Smooth muscle cell (in vitro differentiated cells): ENCODE measurements at regions not wholly inside any gene's neighbourhood (a gene's known extent, or its start where the extent isn't known, plus 50 kb on each side); places are given as distances from the start of the nearest gene placed in this dataset.

ENCODE experiments used
- DNase-seq: peaks from one replicate; lab custom pipeline; 2025; ENCODE audit not compliant: unreplicated experiment; lab: John Stamatoyannopoulos, UW
- H2AFZ ChIP-seq: fragments of 200-600 bp; sonication (generic); 2 replicates; pipeline ENCODE4 v1.6.0; 2016; ENCODE audit warnings: antibody characterized with exemption, low read depth, mild to moderate bottlenecking
- H3F3A ChIP-seq: fragments of 200-600 bp; sonication (generic); 2 replicates; pipeline ENCODE4 v1.6.0; 2017; ENCODE audit warnings: antibody characterized with exemption, low read depth
- H3K27ac ChIP-seq: fragments of 200-600 bp; sonication (generic); 2 replicates; pipeline ENCODE4 v1.5.1; 2016; ENCODE audit warnings: low read depth, mild to moderate bottlenecking
- H3K27me3 ChIP-seq: fragments of 200-600 bp; sonication (generic); 2 replicates; pipeline ENCODE4 v1.6.1; 2016; ENCODE audit warnings: low read depth, mild to moderate bottlenecking
- H3K36me3 ChIP-seq: fragments of 200-600 bp; sonication (generic); 2 replicates; pipeline ENCODE4 v1.5.1; 2016; ENCODE audit warnings: low read depth
- H3K4me1 ChIP-seq: fragments of 200-600 bp; sonication (generic); 2 replicates; pipeline ENCODE4 v1.5.1; 2016; ENCODE audit warnings: low read depth
- H3K4me2 ChIP-seq: fragments of 200-600 bp; sonication (generic); 2 replicates; pipeline ENCODE4 v1.6.0; 2016; ENCODE audit warnings: mild to moderate bottlenecking
- H3K4me3 ChIP-seq: fragments of 200-600 bp; sonication (generic); 2 replicates; pipeline ENCODE4 v1.5.1; 2016; ENCODE audit warnings: mild to moderate bottlenecking
- H3K79me2 ChIP-seq: fragments of 200-600 bp; sonication (generic); 2 replicates; pipeline ENCODE4 v1.6.0; 2016; ENCODE audit warnings: low read depth, mild to moderate bottlenecking
- H3K9ac ChIP-seq: fragments of 200-600 bp; sonication (generic); 2 replicates; pipeline ENCODE4 v1.6.0; 2016; ENCODE audit warnings: low read depth
- H3K9me3 ChIP-seq: fragments of 200-600 bp; sonication (generic); replicated peaks from 2 replicates; pipeline ENCODE4 v1.5.1; 2016; ENCODE audit warnings: low read depth
- H4K20me1 ChIP-seq: fragments of 200-600 bp; sonication (generic); 2 replicates; pipeline ENCODE4 v1.6.0; 2016; ENCODE audit warnings: low read depth
- WGBS: methylation state at CpG from one replicate; pipeline ENCODE4 v1.1.7; 2016; ENCODE audit warnings: low lambda C conversion rate; 5-methylcytosine and 5-hydroxymethylcytosine counted together
- TF ChIP-seq, protein P1 (sequence below): fragments of 200-600 bp; sonication (generic); IDR thresholded peaks from 2 replicates; pipeline ENCODE4 v1.5.1; 2017; ENCODE audit warnings: borderline replicate concordance, mild to moderate bottlenecking, antibody characterized with exemption; ENCODE audit not compliant: insufficient read depth, poor library complexity, severe bottlenecking

DNA sequence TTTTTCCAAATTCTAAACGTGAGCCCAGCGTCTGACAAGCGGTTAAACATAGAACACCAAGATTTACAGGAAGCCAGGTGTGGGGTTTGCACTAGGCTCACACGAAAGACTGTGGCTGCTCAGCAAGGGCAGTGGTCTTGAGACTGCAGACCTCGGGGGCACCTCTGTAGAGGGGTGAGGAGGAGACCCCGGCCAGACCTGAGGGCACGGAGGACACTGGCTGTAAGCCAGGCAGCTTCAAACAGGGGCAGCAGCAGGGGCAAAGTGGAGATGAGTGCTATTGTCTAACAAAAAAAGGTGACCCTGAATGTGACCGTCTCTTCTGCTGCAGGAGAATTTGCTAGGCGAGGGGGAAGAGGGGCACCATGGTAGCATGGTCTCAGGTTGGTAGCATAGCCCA is 140.3 kb downstream of the CYP26B1 start:
- Histone ChIP-seq H2AFZ (no peak overlapping the region), H3K27me3 (no peaks in the 10 kb centered on the region), H3K4me1 (no peaks in the 10 kb centered on the region), H3F3A (no peaks in the 10 kb centered on the region), H3K27ac (no peak overlapping the region), H3K9me3 (no peaks in the 10 kb centered on the region), H3K4me3 (no peak overlapping the region), H3K79me2 (no peaks in the 10 kb centered on the region), H3K4me2 (no peak overlapping the region), H3K36me3 (no peaks in the 10 kb centered on the region), H3K9ac (no peak overlapping the region), H4K20me1 (no peaks in the 10 kb centered on the region)
- WGBS, result 88% methylated on average over 9 of the region's 9 CpGs
- TF ChIP-seq, protein P1, sequence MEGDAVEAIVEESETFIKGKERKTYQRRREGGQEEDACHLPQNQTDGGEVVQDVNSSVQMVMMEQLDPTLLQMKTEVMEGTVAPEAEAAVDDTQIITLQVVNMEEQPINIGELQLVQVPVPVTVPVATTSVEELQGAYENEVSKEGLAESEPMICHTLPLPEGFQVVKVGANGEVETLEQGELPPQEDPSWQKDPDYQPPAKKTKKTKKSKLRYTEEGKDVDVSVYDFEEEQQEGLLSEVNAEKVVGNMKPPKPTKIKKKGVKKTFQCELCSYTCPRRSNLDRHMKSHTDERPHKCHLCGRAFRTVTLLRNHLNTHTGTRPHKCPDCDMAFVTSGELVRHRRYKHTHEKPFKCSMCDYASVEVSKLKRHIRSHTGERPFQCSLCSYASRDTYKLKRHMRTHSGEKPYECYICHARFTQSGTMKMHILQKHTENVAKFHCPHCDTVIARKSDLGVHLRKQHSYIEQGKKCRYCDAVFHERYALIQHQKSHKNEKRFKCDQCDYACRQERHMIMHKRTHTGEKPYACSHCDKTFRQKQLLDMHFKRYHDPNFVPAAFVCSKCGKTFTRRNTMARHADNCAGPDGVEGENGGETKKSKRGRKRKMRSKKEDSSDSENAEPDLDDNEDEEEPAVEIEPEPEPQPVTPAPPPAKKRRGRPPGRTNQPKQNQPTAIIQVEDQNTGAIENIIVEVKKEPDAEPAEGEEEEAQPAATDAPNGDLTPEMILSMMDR, result no peak
- DNase-seq, result no peak

DNA sequence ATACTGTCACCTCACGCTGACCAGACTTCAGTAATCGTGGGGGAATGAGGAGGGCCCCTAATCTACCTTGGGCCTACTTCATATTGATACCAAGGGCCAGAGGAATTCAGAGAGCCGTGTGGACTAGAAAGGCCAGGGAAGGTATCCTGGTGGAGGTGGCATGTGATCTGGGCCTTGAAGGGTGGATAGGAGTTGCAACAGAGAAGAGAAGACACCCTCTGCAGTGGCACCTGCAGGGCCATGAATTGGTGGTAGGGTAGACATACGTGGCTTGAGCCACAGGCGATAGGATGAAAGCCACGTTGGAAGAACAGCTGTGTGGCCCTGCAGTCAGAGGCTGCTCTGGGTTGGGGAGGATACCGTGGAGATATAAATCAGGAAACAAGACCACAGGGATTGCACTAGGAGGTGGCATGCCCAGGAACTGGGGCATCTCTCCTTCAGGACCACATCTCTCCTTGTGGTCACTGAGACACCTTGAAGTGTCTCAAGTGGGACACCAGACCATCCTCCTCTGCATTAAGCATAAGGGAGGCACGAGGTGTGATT is 141.4 kb downstream of the CYP26B1 start:
- no peaks in the 10 kb centered on the region for H3K36me3 ChIP-seq
- H3K79me2 ChIP-seq, result no peaks in the 10 kb centered on the region
- WGBS, result 79% methylated on average over 8 of the region's 8 CpGs
- H3K9me3 ChIP-seq, result no peaks in the 10 kb centered on the region
- no peak overlapping the region for H3K27ac ChIP-seq
- no peak for DNase-seq
- no peaks in the 10 kb centered on the region for H3F3A ChIP-seq
- TF ChIP-seq, protein P1, result no peak
- no peak overlapping the region for H3K4me3 ChIP-seq
- no peak overlapping the region for H3K4me2 ChIP-seq
- H3K9ac ChIP-seq, result no peak overlapping the region
- no peaks in the 10 kb centered on the region for H4K20me1 ChIP-seq
- H3K4me1 ChIP-seq, result no peaks in the 10 kb centered on the region
- no peaks in the 10 kb centered on the region for H3K27me3 ChIP-seq
- H2AFZ ChIP-seq, result no peak overlapping the region

DNA sequence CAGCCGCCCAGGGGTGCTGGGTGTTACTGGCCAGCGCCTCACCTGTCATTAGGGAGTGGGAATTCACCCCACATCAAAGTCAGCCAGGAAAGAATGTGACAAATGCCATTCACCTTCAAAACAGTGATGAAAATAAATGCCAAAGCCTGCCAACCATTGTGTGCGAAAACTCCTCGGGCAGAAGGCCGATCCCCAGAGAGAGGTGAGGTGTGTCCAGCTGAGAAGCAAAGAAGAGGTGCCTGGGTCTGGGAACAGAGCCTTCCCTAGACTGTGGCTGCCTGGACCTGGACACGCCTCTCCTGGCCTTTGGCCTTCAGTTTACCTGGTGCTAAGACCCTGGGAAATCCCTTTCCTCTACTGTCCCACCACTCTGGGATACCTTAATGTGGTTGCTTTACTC is 142.7 kb downstream of the CYP26B1 start:
- Histone ChIP-seq H3K36me3 (no peaks in the 10 kb centered on the region), H3K79me2 (no peaks in the 10 kb centered on the region), H4K20me1 (no peaks in the 10 kb centered on the region), H3K9me3 (no peaks in the 10 kb centered on the region), H2AFZ (no peak overlapping the region), H3F3A (peaks cover 6% of the 10 kb centered on the region), H3K4me2 (no peak overlapping the region), H3K27me3 (no peaks in the 10 kb centered on the region), H3K4me1 (no peaks in the 10 kb centered on the region), H3K4me3 (no peak overlapping the region), H3K9ac (no peak overlapping the region), H3K27ac (no peak overlapping the region)
- TF ChIP-seq, protein P1, result no peak
- no peak for DNase-seq
- WGBS, result 94% methylated on average over 6 of the region's 6 CpGs

DNA sequence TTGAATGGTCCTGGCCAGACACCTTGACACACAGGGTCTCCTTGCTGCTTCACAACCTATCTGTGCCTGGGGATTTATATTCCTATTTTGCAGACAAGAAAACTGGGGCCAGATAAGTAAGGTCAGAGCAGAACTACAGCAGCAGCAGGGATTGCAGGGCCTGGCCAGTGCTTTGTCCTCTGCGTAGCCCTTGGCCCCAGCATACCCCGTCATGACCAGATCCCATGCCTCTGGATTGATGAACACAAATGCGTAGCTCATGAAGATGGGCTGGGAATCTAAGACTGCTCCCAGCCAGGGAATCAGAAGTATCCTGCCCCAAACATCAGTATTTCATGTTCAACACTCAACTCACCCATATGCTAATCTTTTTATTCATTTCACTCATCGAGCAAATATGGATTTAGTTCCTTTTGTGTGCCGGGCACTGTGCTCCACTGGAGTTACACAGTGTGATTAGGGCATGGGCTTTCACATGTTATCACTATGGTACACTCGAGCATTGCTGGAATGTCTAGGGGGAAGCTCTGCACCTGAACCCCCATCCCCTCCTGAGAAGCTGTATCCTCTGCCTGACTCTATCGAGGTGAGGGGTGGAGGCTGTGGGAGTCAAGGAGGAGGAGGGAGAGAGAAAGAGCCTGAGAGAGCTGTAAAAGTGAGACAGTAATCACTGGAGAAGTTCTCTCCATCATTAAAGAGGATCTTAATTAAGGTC is 143.3 kb downstream of the CYP26B1 start:
- H3F3A ChIP-seq, result peaks cover 6% of the 10 kb centered on the region
- no peak overlapping the region for H2AFZ ChIP-seq
- no peak for DNase-seq
- no peak overlapping the region for H3K9ac ChIP-seq
- H3K79me2 ChIP-seq, result no peaks in the 10 kb centered on the region
- no peaks in the 10 kb centered on the region for H3K9me3 ChIP-seq
- no peak overlapping the region for H3K27ac ChIP-seq
- no peak overlapping the region for H3K4me3 ChIP-seq
- no peaks in the 10 kb centered on the region for H3K4me1 ChIP-seq
- no peaks in the 10 kb centered on the region for H4K20me1 ChIP-seq
- 90% methylated on average over 7 of the region's 7 CpGs for WGBS
- no peaks in the 10 kb centered on the region for H3K27me3 ChIP-seq
- H3K4me2 ChIP-seq, result no peak overlapping the region
- H3K36me3 ChIP-seq, result no peaks in the 10 kb centered on the region
- TF ChIP-seq, protein P1, result no peak
